Testis (tissue), 2 donors: ENCODE measurements at regions not wholly inside any gene's neighbourhood (a gene's known extent, or its start where the extent isn't known, plus 50 kb on each side); places are given as distances from the start of the nearest gene placed in this dataset.

Experiments used
- POLR2A ChIP-seq: fragments of 450-650 bp; IDR thresholded peaks from one replicate; pipeline ENCODE4 v1.6.1; 2017; ENCODE audit warnings: antibody characterized with exemption, mild to moderate bottlenecking, moderate library complexity
- TF ChIP-seq, protein P1 (sequence below), 3 experiments: fragments of 450-650 bp in 2 of 3; fragments of 200-600 bp in 1 of 3; sonication (generic) in 1 of 3; IDR thresholded peaks; one replicate each; pipeline ENCODE4 v1.5.1; 2016 to 2019; ENCODE audit warnings: antibody characterized with exemption in 3 of 3, mild to moderate bottlenecking in 2 of 3, moderate library complexity in 1 of 3

GRCh38 chr5:163692091-163692490 is 186.7 kb downstream of the MAT2B start:
- no peak for TF ChIP-seq POLR2A
- TF ChIP-seq, protein P1, sequence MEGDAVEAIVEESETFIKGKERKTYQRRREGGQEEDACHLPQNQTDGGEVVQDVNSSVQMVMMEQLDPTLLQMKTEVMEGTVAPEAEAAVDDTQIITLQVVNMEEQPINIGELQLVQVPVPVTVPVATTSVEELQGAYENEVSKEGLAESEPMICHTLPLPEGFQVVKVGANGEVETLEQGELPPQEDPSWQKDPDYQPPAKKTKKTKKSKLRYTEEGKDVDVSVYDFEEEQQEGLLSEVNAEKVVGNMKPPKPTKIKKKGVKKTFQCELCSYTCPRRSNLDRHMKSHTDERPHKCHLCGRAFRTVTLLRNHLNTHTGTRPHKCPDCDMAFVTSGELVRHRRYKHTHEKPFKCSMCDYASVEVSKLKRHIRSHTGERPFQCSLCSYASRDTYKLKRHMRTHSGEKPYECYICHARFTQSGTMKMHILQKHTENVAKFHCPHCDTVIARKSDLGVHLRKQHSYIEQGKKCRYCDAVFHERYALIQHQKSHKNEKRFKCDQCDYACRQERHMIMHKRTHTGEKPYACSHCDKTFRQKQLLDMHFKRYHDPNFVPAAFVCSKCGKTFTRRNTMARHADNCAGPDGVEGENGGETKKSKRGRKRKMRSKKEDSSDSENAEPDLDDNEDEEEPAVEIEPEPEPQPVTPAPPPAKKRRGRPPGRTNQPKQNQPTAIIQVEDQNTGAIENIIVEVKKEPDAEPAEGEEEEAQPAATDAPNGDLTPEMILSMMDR (IDR thresholded peaks at IDR 0.05) = no peak
